ENCODE measurements at regions not wholly inside any gene's neighbourhood (a gene's known extent, or its start where the extent isn't known, plus 50 kb on each side); places are given as distances from the start of the nearest gene placed in this dataset.

GRCh38 chr13:34303346-34303745, 485.4 kb downstream of the RFC3 start:
- TF ChIP-seq CTCF (conservative IDR thresholded peaks at IDR 0.05; ENCODE audit: low read length) = no peak
- no peak for TF ChIP-seq EZH2phosphoT487 (IDR thresholded peaks at IDR 0.05; ENCODE audit: borderline replicate concordance)
